Activated naive CD4-positive, alpha-beta T cell treated with anti-CD3 and anti-CD28 coated beads, Interleukin-2, amount 50 U/mL, for 72 hours (primary cell): ENCODE measurements at regions not wholly inside any gene's neighbourhood (a gene's known extent, or its start where the extent isn't known, plus 50 kb on each side); places are given as distances from the start of the nearest gene placed in this dataset.

ENCODE experiments used
- ATAC-seq, 2 donors: fragments of 150-1000 bp; cut with Tn5 transposase; 2 replicates each; pipeline ENCODE4 v1.10.0; 2021; ENCODE audit warnings: mild to moderate bottlenecking in 2 of 2, moderate library complexity in 2 of 2
- DNase-seq, 2 donors: peaks; one replicate each; pipeline ENCODE4 v3.0.0; 2021 to 2022; ENCODE audit warnings: low spot score in 2 of 2
- H3K27ac Mint-ChIP-seq, 2 donors: one replicate each; pipeline ENCODE4 v1.8.0; 2022; ENCODE audit warnings: mild to moderate bottlenecking in 2 of 2, mixed read lengths in 2 of 2
- H3K36me3 Mint-ChIP-seq, 2 donors: one replicate each; pipeline ENCODE4 v1.8.0; 2022; ENCODE audit warnings: mixed read lengths in 2 of 2
- H3K9me3 Mint-ChIP-seq, 2 donors: one replicate each; pipeline ENCODE4 v1.8.0; 2022; ENCODE audit warnings: mixed read lengths in 2 of 2

DNA sequence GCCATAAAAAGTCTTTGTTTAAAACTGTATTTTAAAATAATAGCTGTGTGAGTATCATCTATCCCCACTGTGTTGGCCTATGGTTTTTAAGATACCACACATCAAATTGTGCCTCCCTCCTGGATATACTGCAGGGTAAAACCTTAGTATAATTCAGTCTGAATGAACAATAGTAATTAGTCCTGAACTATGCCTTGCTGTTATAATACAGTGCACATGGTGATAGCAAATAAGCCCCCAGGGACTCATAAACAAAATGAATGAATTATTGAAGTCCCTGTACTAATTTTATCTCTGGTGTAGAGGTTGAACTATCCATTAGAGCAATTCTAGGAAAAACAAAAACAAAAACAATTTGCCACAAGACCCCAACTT lies 142.7 kb upstream of the ADAMTSL1 start:
- ATAC-seq (no peak), DNase-seq (no peak)
- Mint-ChIP-seq H3K27ac (no peak overlapping the region), H3K9me3 (no peaks in the 10 kb centered on the region), H3K36me3 (no peaks in the 10 kb centered on the region)

GRCh38 chr9:18331808-18332209 lies 142.1 kb upstream of the ADAMTSL1 start:
- H3K9me3 Mint-ChIP-seq, result no peaks in the 10 kb centered on the region
- no peaks in the 10 kb centered on the region for H3K36me3 Mint-ChIP-seq
- DNase-seq (no peak), ATAC-seq (no peak)
- no peak overlapping the region for H3K27ac Mint-ChIP-seq

GRCh38 chr9:18333157-18333556 lies 140.8 kb upstream of the ADAMTSL1 start:
- ATAC-seq, result no peak
- Mint-ChIP-seq H3K9me3 (no peaks in the 10 kb centered on the region), H3K27ac (no peak overlapping the region), H3K36me3 (no peaks in the 10 kb centered on the region)
- DNase-seq, result no peak

DNA sequence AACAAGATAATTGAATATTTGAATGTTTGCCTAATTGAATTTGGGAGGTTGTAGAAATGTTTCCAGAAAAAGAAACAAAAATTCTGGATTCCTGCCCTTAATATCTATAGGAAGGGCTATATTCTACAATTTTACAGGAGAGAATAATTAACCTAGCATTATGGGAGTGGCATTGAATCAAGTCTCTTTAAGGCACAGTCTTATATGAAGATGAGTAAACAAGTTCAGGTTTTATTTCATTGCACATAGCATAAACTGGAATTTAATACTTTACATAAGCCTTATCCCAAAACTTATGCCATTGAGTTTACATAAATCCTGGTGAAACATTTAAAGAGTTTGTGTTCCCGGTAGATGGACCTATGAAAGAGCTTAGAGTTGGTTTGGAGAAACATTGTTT lies 138.1 kb upstream of the ADAMTSL1 start:
- Mint-ChIP-seq H3K36me3 (no peaks in the 10 kb centered on the region), H3K9me3 (peaks cover 12% of the 10 kb centered on the region in 2 donors), H3K27ac (no peak overlapping the region)
- DNase-seq, result no peak
- ATAC-seq, result no peak

DNA sequence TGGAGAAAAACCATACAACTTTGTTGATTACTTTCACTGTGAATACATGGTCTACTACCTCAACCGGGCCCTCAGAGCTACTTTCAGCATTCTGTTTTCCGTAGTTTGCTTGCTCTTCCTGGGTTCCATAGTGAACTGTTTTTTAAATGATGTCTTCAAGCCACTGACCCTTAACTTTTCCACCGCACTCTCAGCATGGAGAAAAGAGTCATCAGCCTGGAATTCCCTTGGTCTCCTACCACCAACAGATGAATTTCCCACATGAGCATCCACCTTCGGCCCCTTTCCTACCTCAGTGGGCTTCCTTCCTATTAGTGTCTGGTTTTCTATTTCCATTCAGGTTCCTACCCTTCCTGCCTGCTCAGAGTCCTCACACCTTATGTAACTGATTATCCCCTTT lies 135.9 kb upstream of the ADAMTSL1 start:
- no peaks in the 10 kb centered on the region for H3K36me3 Mint-ChIP-seq
- ATAC-seq, result no peak
- no peak for DNase-seq
- no peak overlapping the region for H3K27ac Mint-ChIP-seq
- peaks cover 17 to 20% of the 10 kb centered on the region in 2 donors for H3K9me3 Mint-ChIP-seq

DNA sequence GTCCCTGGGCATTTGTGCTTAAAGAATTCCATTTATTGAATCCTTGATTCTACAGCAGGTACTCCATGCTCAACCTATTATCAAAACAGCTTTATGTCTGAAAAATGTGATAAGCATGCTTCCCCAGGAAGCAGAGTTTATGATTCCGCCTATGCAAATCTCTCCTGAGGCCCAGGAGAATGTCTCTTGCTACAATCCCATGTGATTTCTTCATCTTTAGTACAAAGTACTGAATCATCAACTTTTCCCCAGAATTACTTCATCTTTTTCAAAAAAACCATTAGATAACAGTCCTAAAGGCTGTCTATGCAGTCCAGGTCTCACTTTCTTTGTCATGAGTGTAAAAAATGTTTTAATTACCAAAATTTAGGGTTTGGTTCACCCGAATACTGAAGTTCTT lies 130.2 kb upstream of the ADAMTSL1 start:
- Mint-ChIP-seq H3K9me3 (peaks cover 17 to 20% of the 10 kb centered on the region in 2 donors), H3K27ac (no peak overlapping the region), H3K36me3 (no peaks in the 10 kb centered on the region)
- no peak for DNase-seq
- ATAC-seq, result no peak

GRCh38 chr9:18346745-18347144 lies 127.2 kb upstream of the ADAMTSL1 start:
- ATAC-seq, result no peak
- peaks cover 0 to 3% of the 10 kb centered on the region in 2 donors for H3K9me3 Mint-ChIP-seq

DNA sequence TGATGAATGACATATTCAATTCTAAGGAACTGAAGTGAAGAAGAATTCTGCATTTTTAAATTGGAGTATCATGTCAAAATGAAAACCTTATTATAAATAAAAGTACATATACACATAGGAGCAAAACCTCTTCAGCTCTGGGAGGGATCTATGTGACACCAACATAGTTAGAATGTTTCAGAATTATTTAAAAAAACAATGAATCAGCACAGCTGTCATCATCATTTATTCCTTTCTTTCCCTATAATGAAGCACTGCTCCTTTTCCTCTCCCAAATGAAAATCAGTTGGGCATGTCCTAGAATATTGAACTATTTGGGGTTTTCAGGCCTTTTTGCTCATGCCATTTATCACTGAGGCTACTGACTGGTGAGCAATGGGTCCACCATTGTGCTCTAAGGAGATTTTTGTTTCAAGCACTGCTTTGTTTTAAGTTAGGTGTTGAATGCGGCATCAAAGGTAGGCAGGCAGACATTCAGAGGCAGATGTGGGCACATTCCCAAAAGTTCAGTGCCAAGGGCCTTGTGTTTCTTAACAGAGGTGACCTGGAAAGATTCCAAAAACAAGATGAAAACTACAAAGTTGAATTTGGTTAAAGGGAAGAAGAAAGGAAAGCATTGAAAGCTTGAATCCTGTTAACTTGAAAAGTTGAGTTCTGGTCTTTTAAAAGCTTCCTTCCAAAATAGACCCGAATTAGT lies 126.4 kb upstream of the ADAMTSL1 start:
- no peaks in the 10 kb centered on the region for H3K9me3 Mint-ChIP-seq
- DNase-seq (no peak), ATAC-seq (no peak)
- no peaks in the 10 kb centered on the region for H3K36me3 Mint-ChIP-seq
- H3K27ac Mint-ChIP-seq, result no peak overlapping the region

More at GRCh38 chr9:18346745-18347144, 127.2 kb upstream of the ADAMTSL1 start:
- Mint-ChIP-seq H3K27ac (no peak overlapping the region), H3K36me3 (no peaks in the 10 kb centered on the region)
- DNase-seq, result no peak

DNA sequence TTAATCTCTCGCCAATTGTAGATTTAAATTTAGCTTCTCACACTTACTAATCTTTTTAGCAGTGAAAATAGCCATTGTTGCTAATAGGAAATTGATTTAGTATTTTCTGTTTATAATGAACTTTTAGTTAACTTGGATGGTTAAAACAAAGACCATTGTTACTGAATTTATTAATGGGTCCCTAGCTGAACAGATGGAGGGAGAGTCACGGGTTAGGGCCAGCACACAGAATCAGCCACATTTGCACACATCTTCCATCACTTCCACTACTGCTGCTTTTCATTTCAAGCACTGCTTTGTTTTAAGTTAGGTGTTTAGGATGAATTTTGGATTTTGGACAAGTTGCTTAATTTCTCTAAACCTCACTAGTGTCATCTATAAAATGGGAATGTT lies 125.9 kb upstream of the ADAMTSL1 start:
- no peaks in the 10 kb centered on the region for H3K9me3 Mint-ChIP-seq
- H3K27ac Mint-ChIP-seq, result no peak overlapping the region
- DNase-seq, result no peak
- ATAC-seq, result no peak
- H3K36me3 Mint-ChIP-seq, result no peaks in the 10 kb centered on the region

DNA sequence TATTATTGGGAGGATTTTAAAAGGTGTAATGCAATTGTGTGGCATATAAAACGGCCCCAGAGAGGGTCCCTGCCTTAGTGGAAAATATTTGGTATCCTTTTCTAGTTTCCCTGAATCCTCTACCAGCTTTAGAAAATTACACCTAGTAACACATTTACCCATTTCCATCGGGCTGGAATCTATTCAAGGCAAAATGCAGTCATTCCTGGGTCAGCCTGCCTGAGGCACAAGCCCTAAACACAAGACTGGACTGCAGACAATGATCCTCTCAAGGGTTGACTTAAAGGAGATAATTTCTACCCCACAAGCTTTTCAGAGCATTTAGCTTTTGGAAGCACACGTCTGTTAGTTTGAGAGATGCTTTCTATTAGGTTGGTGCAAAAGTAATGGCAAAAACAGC lies 124.4 kb upstream of the ADAMTSL1 start:
- Mint-ChIP-seq H3K9me3 (no peaks in the 10 kb centered on the region), H3K27ac (no peak overlapping the region), H3K36me3 (no peaks in the 10 kb centered on the region)
- no peak for ATAC-seq
- no peak for DNase-seq

DNA sequence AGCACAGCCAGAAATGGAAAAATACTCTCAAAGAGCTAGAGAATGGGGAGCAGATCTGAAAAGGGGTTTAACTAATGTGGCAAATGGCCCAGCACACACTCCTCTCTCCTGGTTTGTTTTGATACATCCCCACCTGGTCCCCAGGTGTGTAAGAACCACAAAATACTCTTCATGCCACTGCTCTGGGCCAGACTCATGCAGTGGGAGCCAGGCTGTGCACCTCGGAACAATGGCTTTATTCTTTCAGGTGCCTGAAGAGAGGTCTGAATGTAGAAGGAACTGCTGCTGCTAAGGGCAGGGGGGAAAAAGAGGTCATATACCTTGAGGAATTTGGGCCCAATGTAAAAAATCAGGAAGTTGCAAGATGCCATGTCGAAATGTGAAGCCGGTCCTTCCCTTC lies 123.9 kb upstream of the ADAMTSL1 start:
- no peaks in the 10 kb centered on the region for H3K36me3 Mint-ChIP-seq
- H3K9me3 Mint-ChIP-seq, result no peaks in the 10 kb centered on the region
- no peak for DNase-seq
- no peak for ATAC-seq
- H3K27ac Mint-ChIP-seq, result no peak overlapping the region

- no peak for ATAC-seq
- Mint-ChIP-seq H3K36me3 (no peaks in the 10 kb centered on the region), H3K9me3 (no peaks in the 10 kb centered on the region), H3K27ac (no peak overlapping the region)
- DNase-seq, result no peak
Measured at GRCh38 chr9:18350995-18351595, 122.9 kb upstream of the ADAMTSL1 start.

- no peak for ATAC-seq
- Mint-ChIP-seq H3K27ac (no peak overlapping the region), H3K36me3 (no peaks in the 10 kb centered on the region), H3K9me3 (no peaks in the 10 kb centered on the region)
- DNase-seq, result no peak
Measured at GRCh38 chr9:18352711-18353110, 121.2 kb upstream of the ADAMTSL1 start.

GRCh38 chr9:18353473-18353872 lies 120.5 kb upstream of the ADAMTSL1 start:
- Mint-ChIP-seq H3K36me3 (no peaks in the 10 kb centered on the region), H3K9me3 (no peaks in the 10 kb centered on the region), H3K27ac (no peak overlapping the region)
- ATAC-seq, result no peak
- DNase-seq, result no peak

DNA sequence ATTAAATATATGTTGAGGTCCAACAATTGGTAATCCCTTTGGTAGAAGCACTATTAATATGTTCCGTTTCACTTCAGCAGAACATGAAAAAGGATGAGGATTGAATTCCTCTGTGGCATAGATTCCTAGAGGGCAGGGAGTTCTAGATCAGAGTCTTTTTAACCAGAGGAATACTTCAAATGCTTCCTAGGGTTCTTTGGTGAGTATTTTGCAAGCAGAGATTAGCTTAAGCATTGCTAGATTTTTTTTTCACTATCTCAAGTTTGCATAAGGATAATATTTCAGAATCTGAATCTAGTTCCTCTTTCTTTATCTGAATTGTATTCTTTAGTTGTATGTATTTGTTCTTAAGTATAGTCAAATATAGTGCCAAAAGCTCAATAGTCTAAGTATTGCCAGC lies 116.6 kb upstream of the ADAMTSL1 start:
- DNase-seq, result no peak
- Mint-ChIP-seq H3K9me3 (no peaks in the 10 kb centered on the region), H3K27ac (no peak overlapping the region)

DNA sequence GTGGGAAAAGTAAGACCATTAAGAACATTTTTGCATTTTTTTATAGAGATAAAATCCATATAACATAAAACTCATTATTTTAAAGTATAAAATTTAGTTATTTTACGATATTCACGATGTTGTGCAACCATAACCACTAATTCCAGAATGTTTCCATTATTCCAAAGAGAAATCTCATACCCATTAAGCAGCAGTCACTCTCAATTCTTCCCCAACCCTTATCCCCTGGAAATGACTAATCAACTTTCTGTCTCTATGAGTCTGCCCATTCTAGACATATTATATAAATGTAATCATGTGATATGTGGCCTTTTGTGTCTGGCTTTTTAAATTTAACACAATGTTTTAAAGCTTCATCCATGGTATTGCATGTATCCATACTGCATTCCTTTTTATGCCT lies 115.6 kb upstream of the ADAMTSL1 start:
- no peak for DNase-seq
- Mint-ChIP-seq H3K9me3 (no peaks in the 10 kb centered on the region), H3K36me3 (no peaks in the 10 kb centered on the region), H3K27ac (no peak overlapping the region)
- ATAC-seq, result no peak

More for the DNA sequence above, 116.6 kb upstream of the ADAMTSL1 start:
- no peak for ATAC-seq
- no peaks in the 10 kb centered on the region for H3K36me3 Mint-ChIP-seq

DNA sequence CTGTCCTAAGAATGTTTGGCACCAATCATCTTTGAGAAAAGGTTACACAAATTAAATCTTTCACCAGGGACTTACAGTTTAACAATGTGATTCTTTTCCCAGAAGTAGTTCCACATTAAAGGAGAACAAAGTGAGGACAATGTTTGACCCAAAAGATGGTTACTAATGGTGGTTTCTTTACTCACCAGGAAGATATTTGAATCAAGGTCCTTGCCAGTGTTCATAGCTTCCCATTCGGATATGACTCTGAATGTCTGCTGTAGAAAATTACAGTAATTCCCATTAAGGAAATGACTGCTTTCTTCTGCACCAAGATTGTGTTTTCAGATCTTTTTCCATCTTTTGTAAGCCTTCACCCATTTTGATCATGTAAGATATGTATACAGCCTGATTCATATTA lies 114.6 kb upstream of the ADAMTSL1 start:
- ATAC-seq, result no peak
- Mint-ChIP-seq H3K36me3 (no peaks in the 10 kb centered on the region), H3K9me3 (no peaks in the 10 kb centered on the region), H3K27ac (no peak overlapping the region)
- DNase-seq, result no peak

DNA sequence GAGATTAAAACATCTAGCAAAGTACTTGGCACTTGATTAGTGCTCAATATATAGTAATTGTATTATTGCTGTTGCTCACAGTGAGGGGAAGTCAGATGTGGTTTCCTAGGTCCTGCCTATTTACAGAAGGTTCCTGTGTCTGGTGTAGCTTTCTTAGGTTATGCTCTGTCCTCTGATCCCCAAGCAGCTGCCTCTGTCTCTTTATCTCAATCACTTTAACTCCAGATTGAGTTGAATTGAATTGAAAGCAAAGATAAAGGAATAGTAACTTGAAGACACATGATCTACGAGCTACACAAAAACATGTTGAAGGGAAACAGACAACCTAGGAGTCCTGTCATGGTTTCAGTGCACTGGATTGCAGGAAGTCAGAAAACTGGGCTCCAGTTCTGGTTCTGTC lies 113.9 kb upstream of the ADAMTSL1 start:
- Mint-ChIP-seq H3K36me3 (no peaks in the 10 kb centered on the region), H3K27ac (no peak overlapping the region), H3K9me3 (no peaks in the 10 kb centered on the region)
- ATAC-seq (no peak), DNase-seq (no peak)
